OCI-LY1 (cell line): ENCODE measurements at regions not wholly inside any gene's neighbourhood (a gene's known extent, or its start where the extent isn't known, plus 50 kb on each side); places are given as distances from the start of the nearest gene placed in this dataset.

Source experiments
- H2AFZ ChIP-seq: fragments of 200-600 bp; sonication (generic), shearing (Covaris generic); 2 replicates; pipeline ENCODE4 v1.6.0; 2014; ENCODE audit warnings: antibody characterized with exemption, mild to moderate bottlenecking, low read length
- H3F3A ChIP-seq: fragments of 200-600 bp; sonication (generic), shearing (Covaris generic); 2 replicates; pipeline ENCODE4 v1.6.0; 2014; ENCODE audit warnings: mild to moderate bottlenecking, antibody characterized with exemption, low read length, moderate library complexity; ENCODE audit not compliant: insufficient read depth
- H3K27ac ChIP-seq: fragments of 200-600 bp; sonication (generic); 2 replicates; pipeline ENCODE4 v1.5.1; 2014; ENCODE audit warnings: low read length, mixed run types, mild to moderate bottlenecking, low read depth; ENCODE audit not compliant: poor library complexity, severe bottlenecking
- H3K27me3 ChIP-seq: fragments of 200-600 bp; sonication (generic); 2 replicates; pipeline ENCODE4 v1.6.0; 2014; ENCODE audit warnings: antibody characterized with exemption, mild to moderate bottlenecking, low read length, moderate library complexity; ENCODE audit not compliant: insufficient read depth
- H3K36me3 ChIP-seq: fragments of 200-600 bp; sonication (generic); 2 replicates; pipeline ENCODE4 v1.6.1; 2014; ENCODE audit warnings: mild to moderate bottlenecking, antibody characterized with exemption, low read length, moderate library complexity, mixed read lengths; ENCODE audit not compliant: insufficient read depth
- H3K4me1 ChIP-seq: fragments of 200-600 bp; sonication (generic); 2 replicates; pipeline ENCODE4 v1.5.1; 2014; ENCODE audit warnings: mild to moderate bottlenecking, low read length, moderate library complexity; ENCODE audit not compliant: insufficient read depth, severe bottlenecking
- H3K4me2 ChIP-seq: fragments of 200-600 bp; sonication (generic), shearing (Covaris generic); 2 replicates; pipeline ENCODE4 v1.6.1; 2014; ENCODE audit warnings: low read length
- H3K4me3 ChIP-seq: fragments of 200-600 bp; sonication (generic); 2 replicates; pipeline ENCODE4 v1.5.1; 2014; ENCODE audit warnings: low read length, low read depth, mild to moderate bottlenecking, mixed read lengths; ENCODE audit not compliant: poor library complexity, severe bottlenecking
- H3K79me2 ChIP-seq: fragments of 200-600 bp; shearing (Covaris generic); 2 replicates; pipeline ENCODE4 v1.6.1; 2016; ENCODE audit warnings: mixed run types, low read length, mixed read lengths; ENCODE audit not compliant: insufficient read depth
- H3K9ac ChIP-seq: fragments of 200-600 bp; sonication (generic), shearing (Covaris generic); 2 replicates; pipeline ENCODE4 v1.6.1; 2014; ENCODE audit warnings: mild to moderate bottlenecking, low read length, mixed read lengths
- H3K9me2 ChIP-seq: fragments of 200-600 bp; sonication (generic), shearing (Covaris generic); 2 replicates; pipeline ENCODE4 v1.6.1; 2014; ENCODE audit warnings: low read depth, mild to moderate bottlenecking, low read length, mixed read lengths
- H3K9me3 ChIP-seq: fragments of 200-600 bp; shearing (Covaris generic); 2 replicates; pipeline ENCODE4 v1.6.1; 2014; ENCODE audit warnings: low read length, mixed read lengths
- H4K20me1 ChIP-seq: fragments of 200-600 bp; sonication (generic), shearing (Covaris generic); 2 replicates; pipeline ENCODE4 v1.6.0; 2016; ENCODE audit warnings: mild to moderate bottlenecking, low read length; ENCODE audit not compliant: insufficient read depth
- EZH2 ChIP-seq: fragments of 200-600 bp; sonication (generic), shearing (Covaris generic); IDR thresholded peaks from 2 replicates; pipeline ENCODE4 v1.8.0; 2017; ENCODE audit warnings: borderline replicate concordance, mixed run types, mild to moderate bottlenecking, antibody characterized with exemption, low read length, moderate library complexity, mixed read lengths
- TF ChIP-seq, protein P1 (sequence below): fragments of 200-600 bp; sonication (generic), shearing (Covaris generic); IDR thresholded peaks from 2 replicates; pipeline ENCODE4 v1.5.1; 2017; ENCODE audit warnings: mild to moderate bottlenecking, antibody characterized with exemption, low read length, moderate library complexity, mixed read lengths

- H3K9me2 ChIP-seq = no peaks in the 10 kb centered on the region
- H3K36me3 ChIP-seq = no peaks in the 10 kb centered on the region
- no peak overlapping the region for H3K9ac ChIP-seq
- H4K20me1 ChIP-seq = no peaks in the 10 kb centered on the region
- no peaks in the 10 kb centered on the region for H3F3A ChIP-seq
- H3K4me2 ChIP-seq = no peak overlapping the region
- no peaks in the 10 kb centered on the region for H3K4me1 ChIP-seq
- no peak for TF ChIP-seq EZH2
- TF ChIP-seq, protein P1, sequence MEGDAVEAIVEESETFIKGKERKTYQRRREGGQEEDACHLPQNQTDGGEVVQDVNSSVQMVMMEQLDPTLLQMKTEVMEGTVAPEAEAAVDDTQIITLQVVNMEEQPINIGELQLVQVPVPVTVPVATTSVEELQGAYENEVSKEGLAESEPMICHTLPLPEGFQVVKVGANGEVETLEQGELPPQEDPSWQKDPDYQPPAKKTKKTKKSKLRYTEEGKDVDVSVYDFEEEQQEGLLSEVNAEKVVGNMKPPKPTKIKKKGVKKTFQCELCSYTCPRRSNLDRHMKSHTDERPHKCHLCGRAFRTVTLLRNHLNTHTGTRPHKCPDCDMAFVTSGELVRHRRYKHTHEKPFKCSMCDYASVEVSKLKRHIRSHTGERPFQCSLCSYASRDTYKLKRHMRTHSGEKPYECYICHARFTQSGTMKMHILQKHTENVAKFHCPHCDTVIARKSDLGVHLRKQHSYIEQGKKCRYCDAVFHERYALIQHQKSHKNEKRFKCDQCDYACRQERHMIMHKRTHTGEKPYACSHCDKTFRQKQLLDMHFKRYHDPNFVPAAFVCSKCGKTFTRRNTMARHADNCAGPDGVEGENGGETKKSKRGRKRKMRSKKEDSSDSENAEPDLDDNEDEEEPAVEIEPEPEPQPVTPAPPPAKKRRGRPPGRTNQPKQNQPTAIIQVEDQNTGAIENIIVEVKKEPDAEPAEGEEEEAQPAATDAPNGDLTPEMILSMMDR = no peak
- H3K27ac ChIP-seq = no peak overlapping the region
- H3K79me2 ChIP-seq = no peaks in the 10 kb centered on the region
- H3K9me3 ChIP-seq = no peaks in the 10 kb centered on the region
- H2AFZ ChIP-seq = no peak overlapping the region
- no peak overlapping the region for H3K4me3 ChIP-seq
- no peaks in the 10 kb centered on the region for H3K27me3 ChIP-seq
These were observed 461.7 kb upstream of the PROK2 start for GRCh38 chr3:72246685-72247084.

GRCh38 chr3:72245183-72245811 lies 460.3 kb upstream of the PROK2 start:
- H3K4me2 ChIP-seq = no peak overlapping the region
- H3K4me1 ChIP-seq = no peaks in the 10 kb centered on the region

DNA sequence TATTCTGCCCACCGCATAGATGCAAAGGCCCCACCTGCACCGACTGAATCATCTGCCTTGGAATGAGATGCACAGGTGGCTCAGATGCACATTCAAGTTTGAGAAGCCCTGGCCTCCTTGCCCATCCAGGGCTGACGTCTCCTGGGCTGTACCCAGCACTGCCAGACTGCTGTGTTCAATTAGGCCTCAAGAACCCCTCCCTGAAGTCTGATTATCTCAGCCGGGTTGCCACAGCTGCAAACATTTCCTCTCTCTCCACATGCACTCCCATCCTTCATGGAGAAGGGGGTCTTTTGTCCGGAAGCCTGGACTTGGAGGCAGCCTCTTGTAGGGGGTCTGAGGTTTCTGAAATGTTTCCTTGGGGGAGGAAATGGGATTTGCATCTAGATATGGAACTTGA lies 459.4 kb upstream of the PROK2 start:
- H3K9me3 ChIP-seq = no peaks in the 10 kb centered on the region
- no peak overlapping the region for H3K9ac ChIP-seq
- no peaks in the 10 kb centered on the region for H3K79me2 ChIP-seq
- no peaks in the 10 kb centered on the region for H3K9me2 ChIP-seq
- H3F3A ChIP-seq = no peaks in the 10 kb centered on the region
- no peaks in the 10 kb centered on the region; the same call in 1 of the 2 replicates for H3K27me3 ChIP-seq
- H3K4me3 ChIP-seq = no peak overlapping the region
- no peak overlapping the region for H3K27ac ChIP-seq
- no peaks in the 10 kb centered on the region for H3K4me1 ChIP-seq
- H3K4me2 ChIP-seq = no peak overlapping the region
- H3K36me3 ChIP-seq = no peaks in the 10 kb centered on the region
- H2AFZ ChIP-seq = no peak overlapping the region
- no peaks in the 10 kb centered on the region for H4K20me1 ChIP-seq
- TF ChIP-seq, protein P1 = no peak
- TF ChIP-seq EZH2 = no peak

More at GRCh38 chr3:72245183-72245811, 460.3 kb upstream of the PROK2 start:
- Histone ChIP-seq H2AFZ (no peak overlapping the region), H3F3A (no peaks in the 10 kb centered on the region), H3K27me3 (no peaks in the 10 kb centered on the region; the same call in 1 of the 2 replicates), H3K79me2 (no peaks in the 10 kb centered on the region), H3K4me3 (no peak overlapping the region), H3K27ac (no peak overlapping the region), H3K9me3 (no peaks in the 10 kb centered on the region), H3K36me3 (no peaks in the 10 kb centered on the region), H3K9me2 (no peaks in the 10 kb centered on the region), H3K9ac (no peak overlapping the region), H4K20me1 (no peaks in the 10 kb centered on the region)
- no peak for TF ChIP-seq EZH2
- TF ChIP-seq, protein P1 = no peak
